ACC112 (cell line): ENCODE measurements at regions not wholly inside any gene's neighbourhood (a gene's known extent, or its start where the extent isn't known, plus 50 kb on each side); places are given as distances from the start of the nearest gene placed in this dataset.

ENCODE experiments used
- H2AFZ ChIP-seq: fragments of 200-600 bp; sonication (generic); one replicate; pipeline ENCODE4 v1.6.0; 2017; ENCODE audit warnings: antibody characterized with exemption, low read length; ENCODE audit not compliant: unreplicated experiment
- H3K27ac ChIP-seq: fragments of 200-600 bp; sonication (generic); 2 replicates; pipeline ENCODE4 v1.5.1; 2014; ENCODE audit warnings: low read depth, mild to moderate bottlenecking, antibody characterized with exemption, low read length, moderate library complexity
- H3K27me3 ChIP-seq: fragments of 200-600 bp; sonication (generic); 2 replicates; pipeline ENCODE4 v1.6.1; 2014; ENCODE audit warnings: mild to moderate bottlenecking, antibody characterized with exemption, low read length, moderate library complexity, mixed read lengths; ENCODE audit not compliant: insufficient read depth
- H3K36me3 ChIP-seq: fragments of 200-600 bp; sonication (generic); 2 replicates; pipeline ENCODE4 v1.6.1; 2016; ENCODE audit warnings: mild to moderate bottlenecking, antibody characterized with exemption, low read length, moderate library complexity, mixed read lengths; ENCODE audit not compliant: insufficient read depth
- H3K4me1 ChIP-seq: fragments of 200-600 bp; sonication (generic); one replicate; pipeline ENCODE4 v1.6.1; 2016; ENCODE audit warnings: low read length, mixed read lengths; ENCODE audit not compliant: insufficient read depth, unreplicated experiment, control insufficient read depth
- H3K4me3 ChIP-seq: fragments of 200-600 bp; sonication (generic); 2 replicates; pipeline ENCODE4 v1.5.1; 2014; ENCODE audit warnings: mild to moderate bottlenecking, low read depth, low read length
- H3K79me2 ChIP-seq: fragments of 200-600 bp; sonication (generic); one replicate; pipeline ENCODE4 v1.6.0; 2016; ENCODE audit warnings: low read length; ENCODE audit not compliant: control insufficient read depth, unreplicated experiment, insufficient read depth

DNA sequence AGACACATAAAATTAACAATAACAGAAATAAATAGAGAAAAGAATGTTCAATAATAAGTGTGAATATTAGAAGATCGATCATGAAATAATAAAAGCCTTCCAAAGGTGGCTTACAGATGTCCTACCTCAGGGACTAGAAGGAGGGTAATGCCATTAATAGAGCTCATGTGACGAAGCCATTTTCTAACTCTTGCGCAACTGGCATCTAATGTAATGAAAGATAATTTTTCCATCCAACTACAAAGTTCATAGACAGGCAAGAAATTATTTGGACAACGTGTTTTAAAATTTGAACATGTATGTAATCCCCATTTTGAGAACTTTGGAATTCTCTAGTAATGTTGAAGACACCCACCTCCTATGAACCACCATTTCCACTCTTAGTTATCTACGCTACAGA is 1394.3 kb upstream of the LRRTM3 start:
- H3K79me2 ChIP-seq: no peaks in the 10 kb centered on the region
- no peak overlapping the region for H3K27ac ChIP-seq
- no peaks in the 10 kb centered on the region for H3K4me1 ChIP-seq
- no peaks in the 10 kb centered on the region for H3K36me3 ChIP-seq
- no peak overlapping the region for H3K4me3 ChIP-seq
- H2AFZ ChIP-seq: no peak overlapping the region
- H3K27me3 ChIP-seq: no peaks in the 10 kb centered on the region

DNA sequence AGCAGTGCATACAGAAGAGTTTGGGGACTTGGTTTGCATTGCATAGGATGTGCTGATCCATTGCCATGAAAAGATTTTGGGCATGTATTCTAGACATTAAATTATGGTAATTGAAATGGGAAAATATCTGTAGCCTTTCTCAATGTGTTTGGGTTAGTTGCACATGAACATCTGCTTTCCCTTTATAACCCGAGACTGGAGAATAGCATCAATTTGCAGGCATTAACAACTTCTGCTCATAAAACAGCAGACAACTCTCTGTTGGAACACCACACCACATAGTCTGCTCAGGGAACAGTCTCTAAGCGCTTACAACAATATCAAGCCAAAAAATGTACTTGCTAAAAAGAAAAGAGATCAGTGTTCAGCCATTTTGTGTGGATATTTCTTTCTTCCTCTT is 1391.1 kb upstream of the LRRTM3 start:
- no peak overlapping the region for H2AFZ ChIP-seq
- no peak overlapping the region for H3K4me3 ChIP-seq
- no peaks in the 10 kb centered on the region for H3K79me2 ChIP-seq
- H3K4me1 ChIP-seq: no peaks in the 10 kb centered on the region
- no peak overlapping the region for H3K27ac ChIP-seq
- no peaks in the 10 kb centered on the region for H3K36me3 ChIP-seq
- H3K27me3 ChIP-seq: no peaks in the 10 kb centered on the region

DNA sequence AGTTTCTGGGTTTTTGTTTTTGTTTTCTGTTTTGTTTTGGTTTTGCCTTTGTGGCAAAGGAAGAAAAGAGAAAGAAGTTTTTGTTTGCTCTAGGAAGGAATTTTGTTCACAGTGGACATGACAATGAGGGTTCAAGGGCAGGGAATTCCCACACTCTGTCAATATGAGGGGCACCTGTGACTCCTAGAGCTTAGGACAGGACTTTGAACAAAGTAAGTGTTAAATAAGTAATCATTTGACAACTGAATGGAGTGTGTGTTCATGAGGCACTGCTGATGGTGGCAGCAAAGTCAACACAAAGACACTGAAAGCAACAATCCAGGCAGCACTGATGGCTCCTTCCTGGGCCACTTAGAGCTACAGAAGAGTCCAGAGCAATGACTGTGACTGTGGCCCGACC is 1381.1 kb upstream of the LRRTM3 start:
- Histone ChIP-seq H3K36me3 (no peaks in the 10 kb centered on the region), H2AFZ (no peak overlapping the region), H3K79me2 (no peaks in the 10 kb centered on the region)

DNA sequence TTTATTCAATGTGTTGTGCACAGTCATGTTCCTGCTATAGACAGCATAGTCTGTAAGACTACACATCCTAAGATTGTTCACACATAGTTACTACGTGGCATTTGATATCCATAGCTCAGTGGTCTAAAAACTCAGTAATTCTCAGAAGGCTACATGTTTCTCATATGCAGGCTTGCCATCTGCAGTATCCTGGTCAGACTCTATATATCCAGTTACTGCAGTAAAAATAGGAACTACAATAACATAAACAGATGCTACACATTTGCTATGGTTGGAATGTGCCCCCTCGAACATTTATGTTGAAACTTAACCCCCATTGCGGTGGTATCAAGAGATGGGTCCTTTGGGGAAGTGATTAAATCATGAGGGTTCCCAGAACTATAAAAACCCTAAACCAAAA is 1377.8 kb upstream of the LRRTM3 start:
- H3K36me3 ChIP-seq: no peaks in the 10 kb centered on the region
- H3K79me2 ChIP-seq: no peaks in the 10 kb centered on the region
- no peaks in the 10 kb centered on the region for H3K4me1 ChIP-seq
- H3K4me3 ChIP-seq: no peak overlapping the region
- H3K27me3 ChIP-seq: no peaks in the 10 kb centered on the region
- no peak overlapping the region for H3K27ac ChIP-seq
- no peak overlapping the region for H2AFZ ChIP-seq

More for the DNA sequence above, 1381.1 kb upstream of the LRRTM3 start:
- no peaks in the 10 kb centered on the region for H3K4me1 ChIP-seq
- no peak overlapping the region for H3K27ac ChIP-seq
- H3K27me3 ChIP-seq: no peaks in the 10 kb centered on the region
- H3K4me3 ChIP-seq: no peak overlapping the region

DNA sequence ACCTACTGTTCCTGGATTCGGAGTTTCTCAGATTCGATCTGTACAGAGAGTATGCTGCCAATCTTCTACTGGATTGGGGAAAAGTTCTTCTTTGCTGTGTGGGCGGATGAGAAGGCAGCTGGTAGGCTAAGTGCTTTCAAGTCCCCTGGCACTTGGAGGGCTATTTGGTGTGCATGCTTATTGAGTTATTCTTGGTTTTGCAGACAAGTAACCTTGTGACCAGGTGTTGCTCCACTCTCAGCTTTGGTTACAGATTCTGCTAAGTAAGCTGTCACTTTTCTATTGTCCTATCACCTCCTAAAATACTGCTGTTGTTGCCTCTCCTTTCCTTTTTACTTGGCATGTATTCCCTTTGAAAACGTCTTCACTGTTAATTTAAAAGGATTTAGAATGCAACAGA is 1375.1 kb upstream of the LRRTM3 start:
- Histone ChIP-seq H3K27me3 (no peaks in the 10 kb centered on the region), H2AFZ (no peak overlapping the region), H3K36me3 (no peaks in the 10 kb centered on the region), H3K79me2 (no peaks in the 10 kb centered on the region), H3K4me3 (no peak overlapping the region), H3K4me1 (no peaks in the 10 kb centered on the region), H3K27ac (no peak overlapping the region)

DNA sequence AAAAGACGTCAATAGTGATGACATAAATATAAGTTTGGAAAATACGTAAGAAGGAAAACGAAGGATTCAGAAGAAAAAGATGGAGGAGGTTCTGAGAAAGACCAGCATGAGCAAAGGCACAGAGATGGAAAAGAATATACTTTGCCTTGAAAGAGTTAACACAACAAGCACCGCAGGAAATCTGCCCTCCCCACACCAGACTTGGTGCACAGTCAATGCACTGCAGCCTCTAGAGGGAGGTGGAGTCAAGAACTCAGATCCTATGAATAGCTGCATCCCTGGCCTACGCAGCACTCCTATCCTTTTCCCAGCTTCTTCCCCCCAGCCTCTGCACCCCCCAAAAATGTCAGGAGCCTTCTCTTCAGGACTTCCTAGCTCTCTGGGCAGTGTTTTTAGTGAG is 1370.6 kb upstream of the LRRTM3 start:
- H3K4me3 ChIP-seq: no peak overlapping the region
- no peaks in the 10 kb centered on the region for H3K27me3 ChIP-seq
- no peaks in the 10 kb centered on the region for H3K4me1 ChIP-seq
- no peaks in the 10 kb centered on the region for H3K79me2 ChIP-seq
- H3K36me3 ChIP-seq: no peaks in the 10 kb centered on the region
- H2AFZ ChIP-seq: no peak overlapping the region
- no peak overlapping the region for H3K27ac ChIP-seq

DNA sequence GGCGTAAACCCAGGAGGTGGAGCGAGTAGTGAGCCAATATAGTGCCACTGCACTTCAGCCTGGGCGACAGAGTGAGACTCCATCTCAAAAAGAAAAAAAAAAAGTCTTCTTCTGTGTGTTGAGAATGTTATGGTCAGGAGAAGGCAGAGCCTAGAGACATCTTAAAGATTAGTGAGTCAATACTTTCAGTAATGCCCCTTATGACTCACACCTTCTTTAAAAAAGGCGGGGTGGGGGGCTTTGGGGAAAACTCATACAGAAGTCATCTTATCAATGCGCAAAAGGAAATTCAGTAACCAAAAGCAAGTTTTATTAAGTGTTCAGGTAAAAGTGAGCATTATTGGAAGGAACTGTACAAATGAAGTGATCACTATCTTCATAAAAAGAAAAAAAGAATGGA is 1369.8 kb upstream of the LRRTM3 start:
- H3K4me3 ChIP-seq: no peak overlapping the region
- H3K36me3 ChIP-seq: no peaks in the 10 kb centered on the region
- H3K27me3 ChIP-seq: no peaks in the 10 kb centered on the region
- no peaks in the 10 kb centered on the region for H3K4me1 ChIP-seq
- no peak overlapping the region for H2AFZ ChIP-seq
- H3K79me2 ChIP-seq: no peaks in the 10 kb centered on the region
- no peak overlapping the region for H3K27ac ChIP-seq

DNA sequence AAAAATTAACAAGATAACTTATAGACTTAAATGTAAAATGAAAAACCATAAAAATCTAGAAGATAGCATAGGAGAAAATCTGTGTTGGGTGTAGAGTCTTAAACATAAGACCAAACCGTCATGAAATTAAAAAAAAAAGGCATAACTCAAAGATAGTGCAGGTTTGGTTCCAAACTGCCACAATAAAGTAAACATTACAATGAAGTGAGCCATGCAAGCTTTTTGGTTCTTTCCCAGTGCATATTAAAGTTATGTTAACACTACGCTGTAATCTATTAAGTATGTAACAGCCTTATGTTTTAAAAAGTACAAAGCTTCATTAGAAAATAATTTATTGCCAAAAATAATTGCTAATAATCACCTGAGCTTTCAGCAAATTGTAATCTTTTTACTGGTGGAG is 1366.5 kb upstream of the LRRTM3 start:
- H3K27me3 ChIP-seq: no peaks in the 10 kb centered on the region
- H2AFZ ChIP-seq: no peak overlapping the region
- no peaks in the 10 kb centered on the region for H3K36me3 ChIP-seq
- no peaks in the 10 kb centered on the region for H3K4me1 ChIP-seq
- no peak overlapping the region for H3K27ac ChIP-seq
- no peaks in the 10 kb centered on the region for H3K79me2 ChIP-seq
- H3K4me3 ChIP-seq: no peak overlapping the region

DNA sequence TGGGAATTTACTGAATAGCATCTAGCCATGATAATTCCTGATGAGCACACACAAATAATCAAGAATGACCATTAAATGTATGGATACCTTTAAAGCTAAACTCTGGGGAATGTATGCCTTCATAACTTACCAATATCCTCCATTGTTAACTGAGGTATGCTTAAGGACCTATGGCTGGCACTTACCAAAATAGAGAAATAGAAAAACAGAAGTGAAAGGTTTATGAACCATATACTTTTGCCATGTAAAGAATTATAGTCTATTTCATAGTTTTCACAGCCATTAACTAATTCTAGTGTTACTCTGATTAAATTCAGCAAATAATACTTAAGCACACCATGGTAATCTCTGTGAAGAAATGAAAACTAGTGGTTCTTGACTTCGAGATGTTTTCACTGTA is 1360.6 kb upstream of the LRRTM3 start:
- no peak overlapping the region for H3K4me3 ChIP-seq
- no peaks in the 10 kb centered on the region for H3K36me3 ChIP-seq
- H3K79me2 ChIP-seq: no peaks in the 10 kb centered on the region
- H3K4me1 ChIP-seq: no peaks in the 10 kb centered on the region
- H2AFZ ChIP-seq: no peak overlapping the region
- H3K27me3 ChIP-seq: no peaks in the 10 kb centered on the region
- H3K27ac ChIP-seq: no peak overlapping the region

DNA sequence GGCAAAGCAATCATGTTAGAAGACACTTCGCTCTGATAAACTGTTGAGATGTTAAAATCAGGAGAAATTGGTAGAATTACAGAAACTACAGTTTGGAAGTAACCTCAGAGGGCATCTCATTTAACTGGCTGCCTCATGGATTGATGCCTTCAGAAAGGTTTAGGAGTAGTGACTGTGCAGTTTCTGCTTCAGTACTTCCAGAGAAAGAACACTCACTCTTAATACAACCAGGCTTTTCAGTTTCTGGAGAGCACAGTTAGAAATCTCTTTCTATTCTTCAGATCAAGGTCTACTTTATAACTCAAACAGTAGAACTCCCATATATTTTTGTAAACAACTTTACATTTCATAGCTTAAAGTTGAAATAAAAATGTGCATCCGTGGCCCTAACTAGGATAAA is 1358.9 kb upstream of the LRRTM3 start:
- Histone ChIP-seq H3K27ac (no peak overlapping the region), H3K4me1 (no peaks in the 10 kb centered on the region), H3K36me3 (no peaks in the 10 kb centered on the region), H3K79me2 (no peaks in the 10 kb centered on the region), H2AFZ (no peak overlapping the region), H3K4me3 (no peak overlapping the region), H3K27me3 (no peaks in the 10 kb centered on the region)

DNA sequence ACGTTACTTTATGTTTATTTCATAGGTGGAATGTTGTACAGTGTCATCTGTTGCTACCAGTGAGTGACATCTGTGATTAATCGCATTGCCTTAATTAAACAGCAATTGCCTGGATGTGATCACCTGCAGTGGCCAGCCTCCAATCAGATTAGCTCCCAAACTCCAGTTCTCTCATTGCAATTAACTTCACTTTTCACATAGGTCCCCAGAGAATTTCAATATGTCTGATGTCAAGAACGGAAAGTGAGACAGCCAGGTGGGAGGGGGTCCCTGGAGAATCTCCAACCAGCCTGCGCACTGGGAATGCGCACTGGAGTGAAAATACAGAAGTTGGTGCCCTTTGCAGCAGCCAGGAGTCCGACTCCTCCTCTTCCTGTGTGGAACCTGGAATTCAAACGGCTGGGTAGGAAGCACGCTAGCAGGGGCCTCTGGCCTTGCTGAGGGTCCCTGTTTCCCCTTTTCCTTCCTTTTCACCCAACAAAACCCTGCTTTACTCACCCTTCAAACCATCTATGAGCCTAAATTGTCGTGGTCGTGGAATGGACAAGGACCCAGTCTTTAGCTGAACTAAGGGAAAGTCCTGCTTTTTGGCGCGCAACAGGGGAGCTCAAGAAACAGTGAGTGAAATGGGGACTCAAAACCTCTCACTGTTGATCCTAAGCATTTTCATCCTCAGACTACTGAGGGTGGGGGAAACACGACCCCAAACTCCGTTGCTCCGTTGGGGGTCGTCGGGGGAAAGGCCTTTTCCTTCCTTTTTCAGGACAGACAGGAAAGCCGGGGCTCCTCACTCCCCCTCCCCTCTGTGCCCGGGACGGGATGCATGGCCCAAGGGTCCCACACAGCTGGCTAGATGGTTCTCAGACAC is 1355.5 kb upstream of the LRRTM3 start:
- H3K27ac ChIP-seq: no peak overlapping the region
- H3K79me2 ChIP-seq: no peaks in the 10 kb centered on the region
- no peaks in the 10 kb centered on the region for H3K36me3 ChIP-seq
- no peaks in the 10 kb centered on the region for H3K27me3 ChIP-seq
- peak overlapping the region; percentile 25 for H2AFZ ChIP-seq
- no peaks in the 10 kb centered on the region for H3K4me1 ChIP-seq
- peak overlapping the region; percentile 76 for H3K4me3 ChIP-seq
